ENCODE measurements at regions not wholly inside any gene's neighbourhood (a gene's known extent, or its start where the extent isn't known, plus 50 kb on each side); places are given as distances from the start of the nearest gene placed in this dataset.

- TF ChIP-seq CTCF (IDR thresholded peaks at IDR 0.05; ENCODE audit: low read depth, low read length) (no peak), EZH2phosphoT487 (IDR thresholded peaks at IDR 0.05; ENCODE audit: low read depth) (no peak)
- H3K9me3 ChIP-seq (ENCODE audit: insufficient read depth, low read length): no peaks in the 10 kb centered on the region
- no peaks in the 10 kb centered on the region for H3K4me1 ChIP-seq (ENCODE audit: low read length)
- H2AFZ ChIP-seq (ENCODE audit: low read depth, low read length): no peak overlapping the region; the same call in 1 of the 2 replicates
- no peaks in the 10 kb centered on the region for H3K27me3 ChIP-seq (ENCODE audit: low read depth, low read length)
- H4K20me1 ChIP-seq (ENCODE audit: insufficient read depth, low read length): no peaks in the 10 kb centered on the region
- no peaks in the 10 kb centered on the region for H3K79me2 ChIP-seq (ENCODE audit: low read length)
- no peaks in the 10 kb centered on the region for H3K36me3 ChIP-seq (replicated peaks; ENCODE audit: low read depth, low read length)
- H3K4me2 ChIP-seq (ENCODE audit: low read length): no peak overlapping the region
- H3K9ac ChIP-seq (ENCODE audit: low read length): no peak overlapping the region
- H3K4me3 ChIP-seq (ENCODE audit: low read length): no peak overlapping the region
- no peak overlapping the region for H3K27ac ChIP-seq (ENCODE audit: low read length)
Observed at GRCh38 chr7:89780291-89780690, 374.0 kb upstream of the STEAP1 start.

GRCh38 chr7:89796481-89796880 is 357.8 kb upstream of the STEAP1 start:
- Histone ChIP-seq H3K36me3 (replicated peaks; ENCODE audit: low read depth, low read length) (no peaks in the 10 kb centered on the region), H3K27me3 (ENCODE audit: low read depth, low read length) (no peaks in the 10 kb centered on the region), H3K4me3 (ENCODE audit: low read length) (no peak overlapping the region), H2AFZ (ENCODE audit: low read depth, low read length) (no peak overlapping the region), H3K4me2 (ENCODE audit: low read length) (no peak overlapping the region), H3K9me3 (ENCODE audit: insufficient read depth, low read length) (no peaks in the 10 kb centered on the region), H3K27ac (ENCODE audit: low read length) (no peak overlapping the region), H4K20me1 (ENCODE audit: insufficient read depth, low read length) (no peaks in the 10 kb centered on the region), H3K4me1 (ENCODE audit: low read length) (no peaks in the 10 kb centered on the region), H3K9ac (ENCODE audit: low read length) (no peak overlapping the region), H3K79me2 (ENCODE audit: low read length) (no peaks in the 10 kb centered on the region)
- TF ChIP-seq EZH2phosphoT487 (IDR thresholded peaks at IDR 0.05; ENCODE audit: low read depth): no peak
- no peak for TF ChIP-seq CTCF (IDR thresholded peaks at IDR 0.05; ENCODE audit: low read depth, low read length)

- Histone ChIP-seq H2AFZ (ENCODE audit: low read depth, low read length) (no peak overlapping the region), H3K4me2 (ENCODE audit: low read length) (no peak overlapping the region), H3K9me3 (ENCODE audit: insufficient read depth, low read length) (no peaks in the 10 kb centered on the region), H3K27ac (ENCODE audit: low read length) (no peak overlapping the region), H3K4me1 (ENCODE audit: low read length) (no peaks in the 10 kb centered on the region), H3K79me2 (ENCODE audit: low read length) (no peaks in the 10 kb centered on the region), H3K36me3 (replicated peaks; ENCODE audit: low read depth, low read length) (no peaks in the 10 kb centered on the region), H3K9ac (ENCODE audit: low read length) (no peak overlapping the region), H3K27me3 (ENCODE audit: low read depth, low read length) (no peaks in the 10 kb centered on the region), H4K20me1 (ENCODE audit: insufficient read depth, low read length) (no peaks in the 10 kb centered on the region), H3K4me3 (ENCODE audit: low read length) (no peak overlapping the region)
- TF ChIP-seq CTCF (IDR thresholded peaks at IDR 0.05; ENCODE audit: low read depth, low read length) (no peak), EZH2phosphoT487 (IDR thresholded peaks at IDR 0.05; ENCODE audit: low read depth) (no peak)
Observed at GRCh38 chr7:89797965-89798598, 356.2 kb upstream of the STEAP1 start.

GRCh38 chr7:89798599-89798996 is 355.7 kb upstream of the STEAP1 start:
- Histone ChIP-seq H3K27ac (ENCODE audit: low read length) (no peak overlapping the region), H3K9ac (ENCODE audit: low read length) (no peak overlapping the region), H2AFZ (ENCODE audit: low read depth, low read length) (no peak overlapping the region), H4K20me1 (ENCODE audit: insufficient read depth, low read length) (no peaks in the 10 kb centered on the region), H3K36me3 (replicated peaks; ENCODE audit: low read depth, low read length) (no peaks in the 10 kb centered on the region), H3K4me2 (ENCODE audit: low read length) (no peak overlapping the region), H3K9me3 (ENCODE audit: insufficient read depth, low read length) (no peaks in the 10 kb centered on the region), H3K79me2 (ENCODE audit: low read length) (no peaks in the 10 kb centered on the region), H3K4me3 (ENCODE audit: low read length) (no peak overlapping the region), H3K27me3 (ENCODE audit: low read depth, low read length) (no peaks in the 10 kb centered on the region), H3K4me1 (ENCODE audit: low read length) (no peaks in the 10 kb centered on the region)
- TF ChIP-seq CTCF (IDR thresholded peaks at IDR 0.05; ENCODE audit: low read depth, low read length) (no peak), EZH2phosphoT487 (IDR thresholded peaks at IDR 0.05; ENCODE audit: low read depth) (no peak)

Data from OCI-LY3 (cell line).